Fibroblast of mammary gland (primary cell): ENCODE measurements at regions not wholly inside any gene's neighbourhood (a gene's known extent, or its start where the extent isn't known, plus 50 kb on each side); places are given as distances from the start of the nearest gene placed in this dataset.

Experiments used
- DNase-seq: peaks from one replicate; pipeline ENCODE4 v3.0.0-alpha.2; 2010; ENCODE audit warnings: low read depth
- H3K4me3 ChIP-seq: 2 replicates; pipeline ENCODE4 v1.5.1; 2011; ENCODE audit warnings: low read depth, mild to moderate bottlenecking, low read length, moderate library complexity; ENCODE audit not compliant: control insufficient read depth
- TF ChIP-seq, protein P1 (sequence below): conservative IDR thresholded peaks from 2 replicates; pipeline ENCODE4 v1.5.1; 2011; ENCODE audit warnings: low read depth, low read length, inconsistent platforms; ENCODE audit not compliant: control insufficient read depth, insufficient read depth

DNA sequence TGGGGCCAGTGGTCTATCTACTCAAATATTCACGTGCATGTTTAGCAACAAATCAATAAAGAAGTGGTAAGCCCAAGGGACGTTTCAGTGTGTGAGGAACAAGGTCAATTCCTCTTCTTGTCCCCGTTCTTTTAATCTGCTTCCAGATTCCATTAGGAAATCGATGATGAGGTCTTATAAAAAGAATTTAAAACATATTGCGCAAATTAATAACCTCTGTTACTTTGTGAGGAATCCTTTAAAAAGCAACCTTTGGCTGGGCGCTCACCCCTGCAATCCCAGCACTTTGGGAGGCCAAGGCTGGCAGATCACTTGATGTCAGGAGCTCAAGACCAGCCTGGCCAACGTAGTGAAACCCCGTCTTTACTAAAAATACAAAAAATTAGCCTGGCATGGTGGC is 113.0 kb upstream of the TMPRSS2 start:
- peak; percentile 83 for DNase-seq
- no peak overlapping the region for H3K4me3 ChIP-seq
- TF ChIP-seq, protein P1, sequence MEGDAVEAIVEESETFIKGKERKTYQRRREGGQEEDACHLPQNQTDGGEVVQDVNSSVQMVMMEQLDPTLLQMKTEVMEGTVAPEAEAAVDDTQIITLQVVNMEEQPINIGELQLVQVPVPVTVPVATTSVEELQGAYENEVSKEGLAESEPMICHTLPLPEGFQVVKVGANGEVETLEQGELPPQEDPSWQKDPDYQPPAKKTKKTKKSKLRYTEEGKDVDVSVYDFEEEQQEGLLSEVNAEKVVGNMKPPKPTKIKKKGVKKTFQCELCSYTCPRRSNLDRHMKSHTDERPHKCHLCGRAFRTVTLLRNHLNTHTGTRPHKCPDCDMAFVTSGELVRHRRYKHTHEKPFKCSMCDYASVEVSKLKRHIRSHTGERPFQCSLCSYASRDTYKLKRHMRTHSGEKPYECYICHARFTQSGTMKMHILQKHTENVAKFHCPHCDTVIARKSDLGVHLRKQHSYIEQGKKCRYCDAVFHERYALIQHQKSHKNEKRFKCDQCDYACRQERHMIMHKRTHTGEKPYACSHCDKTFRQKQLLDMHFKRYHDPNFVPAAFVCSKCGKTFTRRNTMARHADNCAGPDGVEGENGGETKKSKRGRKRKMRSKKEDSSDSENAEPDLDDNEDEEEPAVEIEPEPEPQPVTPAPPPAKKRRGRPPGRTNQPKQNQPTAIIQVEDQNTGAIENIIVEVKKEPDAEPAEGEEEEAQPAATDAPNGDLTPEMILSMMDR = no peak

DNA sequence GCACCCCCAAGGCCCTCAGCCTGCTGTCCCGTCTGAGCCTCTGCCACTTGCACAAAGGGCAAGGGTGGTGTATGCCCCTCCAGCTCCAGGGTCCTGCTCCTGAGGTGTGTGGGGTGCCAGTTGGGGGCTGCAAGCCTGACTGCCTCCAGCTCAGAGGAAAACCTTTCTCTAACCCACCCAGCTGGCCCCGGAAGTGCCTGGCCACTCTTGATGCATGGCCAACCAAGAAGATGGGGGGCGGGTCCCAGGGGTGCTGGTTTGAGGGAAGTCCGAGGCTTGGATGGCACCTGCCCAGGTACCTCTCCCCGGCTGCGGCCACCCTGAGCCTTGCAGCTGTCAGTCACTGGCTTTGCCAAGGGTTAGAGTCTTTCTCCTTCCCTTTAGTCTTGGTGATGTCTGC is 112.6 kb upstream of the TMPRSS2 start:
- TF ChIP-seq, protein P1 = no peak
- H3K4me3 ChIP-seq = no peak overlapping the region
- DNase-seq = no peak

- no peak overlapping the region for H3K4me3 ChIP-seq
- peak; percentile 93 for DNase-seq
- TF ChIP-seq, protein P1 = no peak
These were observed 108.2 kb upstream of the TMPRSS2 start for GRCh38 chr21:41616031-41616591.

GRCh38 chr21:41615613-41616012 is 107.7 kb upstream of the TMPRSS2 start:
- TF ChIP-seq, protein P1 = no peak
- H3K4me3 ChIP-seq = no peak overlapping the region
- DNase-seq = peak; percentile 99

DNA sequence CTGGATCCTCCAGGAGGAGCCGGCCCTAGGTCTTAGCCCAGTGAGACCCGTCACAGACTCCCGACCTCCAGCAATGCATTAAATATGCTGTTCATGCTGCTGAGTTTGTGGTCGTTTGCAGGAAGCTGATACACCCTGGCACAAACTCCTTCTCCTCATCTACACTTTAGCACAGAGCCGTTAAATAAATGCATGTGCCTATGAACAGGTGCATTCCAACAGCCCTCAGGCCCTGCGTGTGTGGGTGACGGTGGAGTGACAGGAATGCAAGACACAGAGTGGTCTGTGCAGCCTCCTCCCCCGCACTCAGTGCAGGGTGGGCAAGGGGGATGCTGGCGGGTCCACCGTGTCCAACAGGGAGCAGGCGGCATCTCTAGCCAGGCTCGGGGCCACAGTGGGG is 106.6 kb upstream of the TMPRSS2 start:
- DNase-seq = no peak
- H3K4me3 ChIP-seq = no peak overlapping the region
- TF ChIP-seq, protein P1 = no peak

GRCh38 chr21:41613533-41613909 is 105.6 kb upstream of the TMPRSS2 start:
- no peak overlapping the region for H3K4me3 ChIP-seq
- TF ChIP-seq, protein P1 = no peak
- no peak for DNase-seq

DNA sequence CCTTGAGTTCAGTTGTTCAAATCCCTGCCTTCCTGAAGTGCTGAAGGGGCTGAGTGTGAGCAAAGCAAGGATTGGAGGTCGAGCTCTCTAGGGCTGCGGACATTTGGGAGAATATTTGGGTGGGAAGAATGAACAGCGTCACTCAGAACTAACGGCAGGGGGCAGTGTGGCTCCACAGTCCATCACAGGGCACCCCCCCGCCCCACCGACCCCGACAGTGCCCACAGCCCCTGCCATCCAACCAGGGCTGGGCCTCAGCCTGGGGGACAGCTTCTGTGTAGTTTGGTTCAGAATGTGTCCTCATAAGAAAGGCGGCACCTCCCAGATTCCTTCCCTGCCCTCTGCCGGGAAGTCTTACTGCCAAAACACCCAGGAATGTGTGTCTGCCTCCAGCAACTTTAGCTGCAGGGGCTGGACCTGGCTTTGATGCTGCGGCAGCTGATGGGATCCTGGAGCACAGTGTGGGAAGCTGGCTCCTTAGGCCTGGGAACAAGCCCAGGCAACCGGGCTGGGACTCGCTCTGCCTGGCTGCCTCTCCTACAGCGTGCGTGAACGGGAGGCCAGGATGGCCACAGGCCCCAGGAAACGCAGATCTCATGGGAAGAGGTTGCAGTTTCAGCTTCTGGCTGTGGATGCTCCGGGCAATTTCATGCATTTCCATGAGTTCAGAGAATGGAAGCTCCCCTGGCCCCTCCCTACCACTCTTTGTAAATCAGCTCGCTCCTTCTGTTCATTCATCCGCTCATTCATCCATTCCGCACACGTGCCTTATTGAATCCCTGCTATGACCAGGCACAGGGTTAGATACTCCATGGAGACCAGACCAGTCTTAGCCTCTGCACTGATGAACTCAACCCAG is 104.9 kb upstream of the TMPRSS2 start:
- peak; percentile 95 for DNase-seq
- no peak overlapping the region for H3K4me3 ChIP-seq
- TF ChIP-seq, protein P1 = peak; percentile 70
